HEK293 (cell line): ENCODE measurements at regions not wholly inside any gene's neighbourhood (a gene's known extent, or its start where the extent isn't known, plus 50 kb on each side); places are given as distances from the start of the nearest gene placed in this dataset.

Source experiments
- CTCF ChIA-PET: fragments of 350-600 bp; formaldehyde crosslinking; extraction: SDS; loops from one replicate; lab custom pipeline; 2021; ENCODE audit warnings: antibody characterized with exemption; lab: Yijun Ruan, JAX
- POLR2A ChIA-PET: fragments of 300-600 bp; formaldehyde crosslinking; extraction: SDS; loops from one replicate; lab custom pipeline; 2020; ENCODE audit warnings: antibody characterized with exemption, inconsistent platforms; lab: Yijun Ruan, JAX
- H3K27ac ChIP-seq: fragments of 200-500 bp; sonication (Bioruptor generic); 2 replicates; pipeline ENCODE4 v1.5.1; 2014; ENCODE audit warnings: low read depth, low read length, control low read depth, inconsistent platforms; ENCODE audit errors: extremely low read depth
- H3K36me3 ChIP-seq, 2 experiments: fragments of 200-500 bp in 1 of 2; sonication (Bioruptor generic) in 1 of 2; 1 replicate in 1 of 2; 2 replicates in 1 of 2; pipeline ENCODE4 v1.5.1; 2014 to 2017; ENCODE audit warnings: inconsistent platforms in 2 of 2, low read length in 2 of 2; ENCODE audit not compliant: control insufficient read depth in 2 of 2, insufficient read depth in 1 of 2
- H3K4me1 ChIP-seq: fragments of 200-500 bp; sonication (Bioruptor generic); 2 replicates; pipeline ENCODE4 v1.5.1; 2014; ENCODE audit warnings: mild to moderate bottlenecking, low read length, inconsistent platforms; ENCODE audit not compliant: control insufficient read depth, insufficient read depth
- H3K4me3 ChIP-seq: 2 replicates; pipeline ENCODE4 v1.5.1; 2011; ENCODE audit warnings: low read depth, mild to moderate bottlenecking, control low read depth, low read length, moderate library complexity
- H3K9me3 ChIP-seq: fragments of 200-500 bp; sonication (Bioruptor generic); 2 replicates; pipeline ENCODE4 v1.5.1; 2014; ENCODE audit warnings: low read depth, low read length, inconsistent platforms; ENCODE audit not compliant: control insufficient read depth, insufficient read depth
- GLI4 ChIP-seq: fragments of 450-650 bp; formaldehyde crosslinking; IDR thresholded peaks from 2 replicates; pipeline ENCODE4 v1.5.1; 2016; ENCODE audit warnings: missing biosample characterization, missing genetic modification characterization
- GLIS2 ChIP-seq: fragments of 450-650 bp; formaldehyde crosslinking; IDR thresholded peaks from 2 replicates; pipeline ENCODE4 v1.5.1; 2016; ENCODE audit warnings: missing biosample characterization, missing genetic modification characterization
- KLF10 ChIP-seq: fragments of 450-650 bp; IDR thresholded peaks from 2 replicates; pipeline ENCODE4 v1.5.1; 2018; ENCODE audit warnings: missing biosample characterization, mild to moderate bottlenecking, missing genetic modification characterization
- WT1 ChIP-seq: fragments of 450-650 bp; formaldehyde crosslinking; IDR thresholded peaks from 2 replicates; pipeline ENCODE4 v1.5.1; 2016; ENCODE audit warnings: missing biosample characterization, missing genetic modification characterization
- ZBTB11 ChIP-seq: fragments of 450-650 bp; formaldehyde crosslinking; conservative IDR thresholded peaks from 2 replicates; pipeline ENCODE4 v1.5.1; 2016; ENCODE audit warnings: low read depth, missing biosample characterization, missing genetic modification characterization
- ZBTB20 ChIP-seq: fragments of 450-650 bp; formaldehyde crosslinking; IDR thresholded peaks from 2 replicates; pipeline ENCODE4 v1.5.1; 2016; ENCODE audit warnings: missing biosample characterization, missing genetic modification characterization
- ZBTB21 ChIP-seq: fragments of 450-650 bp; formaldehyde crosslinking; IDR thresholded peaks from 2 replicates; pipeline ENCODE4 v1.5.1; 2017; ENCODE audit warnings: missing biosample characterization, missing genetic modification characterization
- ZBTB44 ChIP-seq: fragments of 450-650 bp; IDR thresholded peaks from 2 replicates; pipeline ENCODE4 v1.5.1; 2018; ENCODE audit warnings: missing biosample characterization, mild to moderate bottlenecking, missing genetic modification characterization
- ZFP3 ChIP-seq: fragments of 450-650 bp; formaldehyde crosslinking; IDR thresholded peaks from 2 replicates; pipeline ENCODE4 v1.5.1; 2016; ENCODE audit warnings: low read depth, missing biosample characterization, missing genetic modification characterization
- ZFP41 ChIP-seq: fragments of 450-650 bp; formaldehyde crosslinking; IDR thresholded peaks from 2 replicates; pipeline ENCODE4 v1.5.1; 2016; ENCODE audit warnings: missing biosample characterization, missing genetic modification characterization, borderline replicate concordance
- ZNF10 ChIP-seq: fragments of 450-650 bp; formaldehyde crosslinking; IDR thresholded peaks from 2 replicates; pipeline ENCODE4 v1.5.1; 2017; ENCODE audit warnings: missing biosample characterization, missing genetic modification characterization
- ZNF302 ChIP-seq: fragments of 450-650 bp; formaldehyde crosslinking; IDR thresholded peaks from 2 replicates; pipeline ENCODE4 v1.5.1; 2016; ENCODE audit warnings: missing biosample characterization, missing genetic modification characterization, low read depth
- ZNF335 ChIP-seq: fragments of 450-650 bp; formaldehyde crosslinking; conservative IDR thresholded peaks from 2 replicates; pipeline ENCODE4 v1.5.1; 2016; ENCODE audit warnings: missing biosample characterization, missing genetic modification characterization
- ZNF449 ChIP-seq: fragments of 450-650 bp; formaldehyde crosslinking; IDR thresholded peaks from 2 replicates; pipeline ENCODE4 v1.5.1; 2017; ENCODE audit warnings: missing biosample characterization, mild to moderate bottlenecking, missing genetic modification characterization, moderate library complexity
- ZNF510 ChIP-seq: fragments of 450-650 bp; formaldehyde crosslinking; IDR thresholded peaks from 2 replicates; pipeline ENCODE4 v1.5.1; 2018; ENCODE audit warnings: mild to moderate bottlenecking, missing genetic modification characterization, missing biosample characterization; ENCODE audit not compliant: insufficient replicate concordance
- ZNF548 ChIP-seq: fragments of 450-650 bp; formaldehyde crosslinking; IDR thresholded peaks from 2 replicates; pipeline ENCODE4 v1.5.1; 2016; ENCODE audit warnings: missing biosample characterization, missing genetic modification characterization
- ZNF558 ChIP-seq: fragments of 450-650 bp; formaldehyde crosslinking; IDR thresholded peaks from 2 replicates; pipeline ENCODE4 v1.5.1; 2016; ENCODE audit warnings: missing biosample characterization, missing genetic modification characterization
- ZNF596 ChIP-seq: fragments of 450-650 bp; IDR thresholded peaks from 2 replicates; pipeline ENCODE4 v1.5.0; 2018; ENCODE audit warnings: missing biosample characterization, mild to moderate bottlenecking, missing genetic modification characterization, moderate library complexity
- ZNF629 ChIP-seq: fragments of 450-650 bp; formaldehyde crosslinking; IDR thresholded peaks from 2 replicates; pipeline ENCODE4 v1.5.1; 2017; ENCODE audit warnings: missing biosample characterization, missing genetic modification characterization
- ZNF658 ChIP-seq: fragments of 450-650 bp; formaldehyde crosslinking; IDR thresholded peaks from 2 replicates; pipeline ENCODE4; 2016; ENCODE audit warnings: missing biosample characterization, missing genetic modification characterization
- ZSCAN16 ChIP-seq: fragments of 450-650 bp; formaldehyde crosslinking; IDR thresholded peaks from 2 replicates; pipeline ENCODE4 v1.5.1; 2016; ENCODE audit warnings: missing biosample characterization, missing genetic modification characterization

- TF ChIP-seq ZNF302 (tag by site-specific recombination) (no peak), ZFP3 (tag by site-specific recombination) (no peak), GLI4 (tag by site-specific recombination) (no peak), ZSCAN16 (no peak), ZNF596 (tag by site-specific recombination) (no peak), GLIS2 (tag by site-specific recombination) (no peak), ZNF629 (tag by site-specific recombination) (no peak), ZNF558 (tag by site-specific recombination) (no peak), WT1 (tag by site-specific recombination) (no peak), ZNF548 (tag by site-specific recombination) (no peak)
Measured at GRCh38 chr3:150351398-150351797, 56.7 kb upstream of the TSC22D2 start (continued).

GRCh38 chr3:150349314-150350097 is 58.6 kb upstream of the TSC22D2 start:
- Histone ChIP-seq H3K27ac (no peak overlapping the region), H3K4me3 (no peak overlapping the region), H3K36me3 (no peaks in the 10 kb centered on the region), H3K9me3 (no peaks in the 10 kb centered on the region), H3K4me1 (no peaks in the 10 kb centered on the region)
- POLR2A ChIA-PET = no interaction called here
- CTCF ChIA-PET = interaction anchor here (0.9 kb wide), 1 partner anchor 9 kb away, joined by 3 read pairs; no protein-coding TSS in a partner anchor
- TF ChIP-seq ZBTB20 (tag by site-specific recombination) (no peak), ZBTB11 (tag by site-specific recombination) (no peak), ZNF658 (tag by site-specific recombination) (no peak), GLIS2 (tag by site-specific recombination) (no peak), ZNF510 (tag by site-specific recombination) (no peak), ZNF335 (tag by site-specific recombination) (no peak), ZBTB21 (no peak), ZFP41 (tag by site-specific recombination) (no peak), KLF10 (tag by site-specific recombination) (no peak), ZBTB44 (tag by site-specific recombination) (no peak), ZNF10 (tag by site-specific recombination) (no peak), ZNF449 (no peak)
